ENCODE measurements at regions not wholly inside any gene's neighbourhood (a gene's known extent, or its start where the extent isn't known, plus 50 kb on each side); places are given as distances from the start of the nearest gene placed in this dataset.

- H3K56ac ChIP-seq (ENCODE audit: extremely low read depth, insufficient read depth, low read length), result no peak overlapping the region
- no peak overlapping the region for H4K8ac ChIP-seq (ENCODE audit: low read depth in 2 of 2, low read length in 2 of 2)
- H2BK20ac ChIP-seq (ENCODE audit: low read depth, low read length), result no peak overlapping the region
- H2AK5ac ChIP-seq (ENCODE audit: low read depth, low read length), result no peak overlapping the region; the same call in 1 of the 2 replicates
- in situ Hi-C loops (cut with MboI; ENCODE audit: low sequenced_read_pairs), result no loop called here
- no peak overlapping the region for H4K5ac ChIP-seq (ENCODE audit: low read depth, low read length)
- H3K9me1 ChIP-seq (ENCODE audit: insufficient read depth, low read length), result peaks cover 4% of the 10 kb centered on the region; the same call in 1 of the 2 replicates
- no peak overlapping the region for H2AFZ ChIP-seq (replicated peaks; ENCODE audit: low read length, poor library complexity)
- H4K91ac ChIP-seq (ENCODE audit: insufficient read depth, low read depth, low read length), result no peak overlapping the region
- H3K23ac ChIP-seq (ENCODE audit: low read depth, low read length), result no peak overlapping the region
- H2AK9ac ChIP-seq (replicated peaks; ENCODE audit: low read depth, low read length, poor library complexity), result no peak overlapping the region
- no peaks in the 10 kb centered on the region for H3K36me3 ChIP-seq (ENCODE audit: control insufficient read depth, insufficient read depth, low read length)
- peak overlapping the region; percentile 2; the same call in 1 of the 2 replicates for H3K14ac ChIP-seq (replicated peaks; ENCODE audit: low read depth, low read length)
- H3K27me3 ChIP-seq (ENCODE audit: control insufficient read depth, insufficient read depth, low read length), result no peaks in the 10 kb centered on the region
- intact Hi-C loops (cut with micrococcal nuclease), result no loop called here
- no TSS peak for BruUV-seq (replicated peaks)
- no peak overlapping the region for H2BK120ac ChIP-seq (ENCODE audit: low read depth, low read length)
- no peak overlapping the region for H3K27ac ChIP-seq (ENCODE audit: insufficient read depth, low read length)
- POLR2A ChIA-PET (ENCODE audit: unreplicated experiment), result interaction anchor here (0.6 kb wide), 1 partner anchor 148 kb away, joined by 3 read pairs; no protein-coding TSS in a partner anchor
- H3K9ac ChIP-seq (ENCODE audit: low read depth, low read length), result no peak overlapping the region
- no peak overlapping the region for H3K4me3 ChIP-seq (ENCODE audit: insufficient read depth, low read depth, low read length)
- peaks cover 38 to 69% of the 10 kb centered on the region in 2 experiments for H3K79me1 ChIP-seq (ENCODE audit: low read depth in 1 of 2, low read length in 2 of 2)
- H3K18ac ChIP-seq (ENCODE audit: low read depth, low read length), result no peak overlapping the region
- no peaks in the 10 kb centered on the region for H3K9me3 ChIP-seq (ENCODE audit: control insufficient read depth, insufficient read depth, low read length)
- 100% methylated on average over 1 of the region's 6 CpGs; no CpG with 5 or more reads in 1 of the 2 experiments for WGBS, 2 experiments (ENCODE audit: extremely low coverage in 2 of 2, insufficient read length in 1 of 2)
- H4K20me1 ChIP-seq (ENCODE audit: insufficient read depth, low read length), result 0 out of 2 replicates have a peak, but pooled peaks cover 4% of the 10 kb centered on the region
- no peak overlapping the region for H3K4ac ChIP-seq (ENCODE audit: low read depth, low read length)
- no peak for DNase-seq
- peaks cover 7% of the 10 kb centered on the region for H3K4me1 ChIP-seq (ENCODE audit: control insufficient read depth, insufficient read depth, low read length)
- H2BK15ac ChIP-seq (ENCODE audit: low read depth, low read length), result no peak overlapping the region
- no peak overlapping the region for H3K4me2 ChIP-seq (ENCODE audit: low read depth, low read length)
- ATAC-seq (ENCODE audit: low read depth), result no peak
- CTCF ChIA-PET, result interaction anchor here (1.0 kb wide), 1 partner anchor 149 kb away, joined by 4 read pairs; no protein-coding TSS in a partner anchor
- dilution Hi-C loops (cut with HindIII; ENCODE audit: low sequenced_read_pairs, unreplicated experiment), result no loop called here
- no peak overlapping the region for H2BK5ac ChIP-seq (ENCODE audit: low read depth, low read length, poor library complexity, severe bottlenecking)
- TF ChIP-seq CEBPB (IDR thresholded peaks at IDR 0.05; ENCODE audit: low read depth, low read length), result peak; percentile 80
- TF ChIP-seq BHLHE40 (IDR thresholded peaks at IDR 0.05; ENCODE audit: low read depth, low read length), result no peak
Measured at GRCh38 chr14:71471634-71472355, 460.4 kb upstream of the RGS6 start.
